NK-92 (cell line): ENCODE measurements at regions not wholly inside any gene's neighbourhood (a gene's known extent, or its start where the extent isn't known, plus 50 kb on each side); places are given as distances from the start of the nearest gene placed in this dataset.

Experiments
- DNase-seq: peaks from one replicate; lab custom pipeline; 2025; ENCODE audit not compliant: unreplicated experiment; lab: John Stamatoyannopoulos, UW

DNA sequence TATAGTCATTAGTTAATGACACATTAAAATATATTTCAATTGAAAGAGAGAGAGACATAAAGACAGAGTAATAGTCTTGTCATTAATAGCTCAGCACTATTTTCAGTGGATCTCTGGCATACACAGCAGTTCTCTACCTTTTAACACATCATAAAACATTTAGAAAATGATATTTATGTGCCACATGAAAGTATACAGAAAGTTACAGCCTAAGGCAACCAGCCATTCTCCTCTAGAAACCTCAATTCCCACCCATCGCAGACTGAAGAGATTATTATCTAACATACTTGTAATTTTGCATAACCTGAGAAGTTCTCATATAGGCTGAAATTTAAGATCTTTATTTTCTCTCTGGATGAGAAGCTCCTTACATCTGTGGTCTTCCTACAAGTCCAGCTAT is 58.7 kb upstream of the FAM83B start:
- no peak for DNase-seq
